HEK293 (cell line): ENCODE measurements at regions not wholly inside any gene's neighbourhood (a gene's known extent, or its start where the extent isn't known, plus 50 kb on each side); places are given as distances from the start of the nearest gene placed in this dataset.

Experiments used
- CTCF ChIA-PET: fragments of 350-600 bp; formaldehyde crosslinking; extraction: SDS; loops from one replicate; lab custom pipeline; 2021; ENCODE audit warnings: antibody characterized with exemption; lab: Yijun Ruan, JAX
- POLR2A ChIA-PET: fragments of 300-600 bp; formaldehyde crosslinking; extraction: SDS; loops from one replicate; lab custom pipeline; 2020; ENCODE audit warnings: antibody characterized with exemption, inconsistent platforms; lab: Yijun Ruan, JAX
- H3K27ac ChIP-seq: fragments of 200-500 bp; sonication (Bioruptor generic); 2 replicates; pipeline ENCODE4 v1.5.1; 2014; ENCODE audit warnings: low read depth, low read length, control low read depth, inconsistent platforms; ENCODE audit errors: extremely low read depth
- H3K36me3 ChIP-seq, 2 experiments: fragments of 200-500 bp in 1 of 2; sonication (Bioruptor generic) in 1 of 2; 1 replicate in 1 of 2; 2 replicates in 1 of 2; pipeline ENCODE4 v1.5.1; 2014 to 2017; ENCODE audit warnings: inconsistent platforms in 2 of 2, low read length in 2 of 2; ENCODE audit not compliant: control insufficient read depth in 2 of 2, insufficient read depth in 1 of 2
- H3K4me1 ChIP-seq: fragments of 200-500 bp; sonication (Bioruptor generic); 2 replicates; pipeline ENCODE4 v1.5.1; 2014; ENCODE audit warnings: mild to moderate bottlenecking, low read length, inconsistent platforms; ENCODE audit not compliant: control insufficient read depth, insufficient read depth
- H3K4me3 ChIP-seq: 2 replicates; pipeline ENCODE4 v1.5.1; 2011; ENCODE audit warnings: low read depth, mild to moderate bottlenecking, control low read depth, low read length, moderate library complexity
- H3K9me3 ChIP-seq: fragments of 200-500 bp; sonication (Bioruptor generic); 2 replicates; pipeline ENCODE4 v1.5.1; 2014; ENCODE audit warnings: low read depth, low read length, inconsistent platforms; ENCODE audit not compliant: control insufficient read depth, insufficient read depth
- HOXC10 ChIP-seq: sonication (generic); formaldehyde crosslinking; IDR thresholded peaks from 2 replicates; pipeline ENCODE4 v1.8.1; 2023; ENCODE audit warnings: mild to moderate bottlenecking, missing genetic modification reagents
- KLF9 ChIP-seq: fragments of 450-650 bp; formaldehyde crosslinking; IDR thresholded peaks from 2 replicates; pipeline ENCODE4 v1.5.1; 2016; ENCODE audit warnings: missing biosample characterization, missing genetic modification characterization, low read depth
- PRDM1 ChIP-seq: fragments of 450-650 bp; formaldehyde crosslinking; IDR thresholded peaks from 2 replicates; pipeline ENCODE4; 2016; ENCODE audit warnings: missing biosample characterization, missing genetic modification characterization
- TSHZ1 ChIP-seq: fragments of 450-650 bp; formaldehyde crosslinking; IDR thresholded peaks from 2 replicates; pipeline ENCODE4 v1.5.1; 2016; ENCODE audit warnings: missing biosample characterization, missing genetic modification characterization, borderline replicate concordance
- WT1 ChIP-seq: fragments of 450-650 bp; formaldehyde crosslinking; IDR thresholded peaks from 2 replicates; pipeline ENCODE4 v1.5.1; 2016; ENCODE audit warnings: missing biosample characterization, missing genetic modification characterization
- ZBTB48 ChIP-seq: fragments of 450-650 bp; formaldehyde crosslinking; IDR thresholded peaks from 2 replicates; pipeline ENCODE4 v1.5.1; 2016; ENCODE audit warnings: missing biosample characterization, missing genetic modification characterization
- ZBTB49 ChIP-seq: fragments of 450-650 bp; formaldehyde crosslinking; IDR thresholded peaks from 2 replicates; pipeline ENCODE4 v1.5.1; 2016; ENCODE audit warnings: missing biosample characterization, missing genetic modification characterization, low read depth
- ZFHX2 ChIP-seq: fragments of 450-650 bp; formaldehyde crosslinking; conservative IDR thresholded peaks from 2 replicates; pipeline ENCODE4 v1.5.1; 2016; ENCODE audit warnings: missing biosample characterization, missing genetic modification characterization
- ZNF174 ChIP-seq: fragments of 450-650 bp; formaldehyde crosslinking; IDR thresholded peaks from 2 replicates; pipeline ENCODE4 v1.5.0; 2017; ENCODE audit warnings: missing biosample characterization, mild to moderate bottlenecking, missing genetic modification characterization
- ZNF211 ChIP-seq: fragments of 450-650 bp; formaldehyde crosslinking; IDR thresholded peaks from 2 replicates; pipeline ENCODE4 v1.5.1; 2016; ENCODE audit warnings: low read depth, missing biosample characterization, missing genetic modification characterization
- ZNF266 ChIP-seq: fragments of 450-650 bp; formaldehyde crosslinking; IDR thresholded peaks from 2 replicates; pipeline ENCODE4 v1.5.1; 2016; ENCODE audit warnings: missing biosample characterization, missing genetic modification characterization, low read depth
- ZNF311 ChIP-seq: fragments of 450-650 bp; formaldehyde crosslinking; IDR thresholded peaks from 2 replicates; pipeline ENCODE4 v1.5.1; 2017; ENCODE audit warnings: missing biosample characterization, missing genetic modification characterization, borderline replicate concordance
- ZNF350 ChIP-seq: fragments of 450-650 bp; formaldehyde crosslinking; IDR thresholded peaks from 2 replicates; pipeline ENCODE4 v1.5.0; 2017; ENCODE audit warnings: missing biosample characterization, mild to moderate bottlenecking, missing genetic modification characterization
- ZNF398 ChIP-seq: fragments of 450-650 bp; formaldehyde crosslinking; IDR thresholded peaks from 2 replicates; pipeline ENCODE4 v1.5.1; 2017; ENCODE audit warnings: missing biosample characterization, missing genetic modification characterization
- ZNF423 ChIP-seq: fragments of 450-650 bp; formaldehyde crosslinking; IDR thresholded peaks from 2 replicates; pipeline ENCODE4 v1.5.1; 2016; ENCODE audit warnings: missing biosample characterization, missing genetic modification characterization
- ZNF426 ChIP-seq: fragments of 450-650 bp; formaldehyde crosslinking; IDR thresholded peaks from 2 replicates; pipeline ENCODE4 v1.5.1; 2017; ENCODE audit warnings: missing biosample characterization, missing genetic modification characterization, mild to moderate bottlenecking, inconsistent platforms, moderate library complexity
- ZNF449 ChIP-seq: fragments of 450-650 bp; formaldehyde crosslinking; IDR thresholded peaks from 2 replicates; pipeline ENCODE4 v1.5.1; 2017; ENCODE audit warnings: missing biosample characterization, mild to moderate bottlenecking, missing genetic modification characterization, moderate library complexity
- ZNF548 ChIP-seq: fragments of 450-650 bp; formaldehyde crosslinking; IDR thresholded peaks from 2 replicates; pipeline ENCODE4 v1.5.1; 2016; ENCODE audit warnings: missing biosample characterization, missing genetic modification characterization
- ZNF624 ChIP-seq: fragments of 450-650 bp; formaldehyde crosslinking; IDR thresholded peaks from 2 replicates; pipeline ENCODE4 v1.5.1; 2017; ENCODE audit warnings: missing biosample characterization, missing genetic modification characterization
- TF ChIP-seq, protein P1 (sequence below): fragments of 450-650 bp; formaldehyde crosslinking; IDR thresholded peaks from 2 replicates; pipeline ENCODE4 v1.5.1; 2016; ENCODE audit warnings: missing biosample characterization, missing genetic modification characterization
- TF ChIP-seq, protein P2 (sequence below): fragments of 450-650 bp; formaldehyde crosslinking; IDR thresholded peaks from 2 replicates; pipeline ENCODE4 v1.5.1; 2016; ENCODE audit warnings: missing biosample characterization, missing genetic modification characterization

DNA sequence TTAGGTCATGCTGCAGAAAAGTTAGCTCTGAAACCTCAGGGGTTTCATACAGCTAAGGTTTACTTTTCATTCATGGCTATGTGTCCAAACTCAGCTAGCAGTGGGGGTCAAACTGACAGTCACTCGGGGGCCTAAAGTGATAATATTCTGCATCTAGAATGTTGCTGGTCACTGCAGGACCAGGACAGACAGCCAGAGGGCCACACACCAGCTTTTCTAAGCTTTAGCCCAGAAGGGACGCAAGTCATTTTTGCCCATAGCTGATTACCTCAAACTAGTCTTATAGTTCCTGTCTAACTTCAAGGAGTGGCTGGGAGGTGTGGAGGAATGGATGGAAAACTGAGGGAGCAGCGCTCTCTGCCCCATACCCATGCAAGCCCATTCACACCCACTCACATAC, 163.0 kb upstream of the NLRP1 start (continued):
- no peak for TF ChIP-seq KLF9
- TF ChIP-seq ZNF449 (tag by site-specific recombination): no peak
- TF ChIP-seq, protein P1, sequence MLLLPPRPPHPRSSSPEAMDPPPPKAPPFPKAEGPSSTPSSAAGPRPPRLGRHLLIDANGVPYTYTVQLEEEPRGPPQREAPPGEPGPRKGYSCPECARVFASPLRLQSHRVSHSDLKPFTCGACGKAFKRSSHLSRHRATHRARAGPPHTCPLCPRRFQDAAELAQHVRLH (tag by site-specific recombination): no peak
- TF ChIP-seq HOXC10 (CRISPR knock-in tag): no peak

DNA sequence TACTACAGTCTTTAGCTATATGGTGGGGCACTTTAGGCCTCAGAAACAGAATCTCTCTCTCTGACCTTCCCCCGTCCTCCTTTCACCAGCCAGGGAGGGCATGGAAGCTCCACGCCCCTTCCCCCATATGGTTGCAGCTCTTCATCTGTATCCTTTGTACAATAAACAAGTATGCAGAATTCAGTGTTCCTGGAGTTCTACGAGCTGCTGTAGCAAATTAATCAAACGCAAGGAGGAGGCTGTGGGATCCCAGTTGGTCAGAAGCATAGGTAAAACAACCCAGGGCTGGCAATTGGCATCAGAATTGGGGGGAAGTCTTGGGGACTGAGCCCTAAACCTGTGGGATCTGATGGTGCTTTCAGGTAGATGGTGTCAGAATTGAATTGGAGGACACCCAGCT, 163.7 kb upstream of the NLRP1 start:
- Histone ChIP-seq H3K4me3 (no peak overlapping the region), H3K4me1 (no peaks in the 10 kb centered on the region), H3K27ac (no peak overlapping the region), H3K36me3 (no peaks in the 10 kb centered on the region), H3K9me3 (no peaks in the 10 kb centered on the region)
- ChIA-PET POLR2A (no interaction called here), CTCF (interaction anchor here (1.2 kb wide), 1 partner anchor 15 kb away, joined by 3 read pairs; no protein-coding TSS in a partner anchor)
- TF ChIP-seq ZFHX2 (no peak), ZNF211 (tag by site-specific recombination) (no peak), ZNF266 (tag by site-specific recombination) (no peak), WT1 (tag by site-specific recombination) (no peak), ZBTB48 (tag by site-specific recombination) (no peak), HOXC10 (CRISPR knock-in tag) (no peak), ZNF423 (tag by site-specific recombination) (no peak)

DNA sequence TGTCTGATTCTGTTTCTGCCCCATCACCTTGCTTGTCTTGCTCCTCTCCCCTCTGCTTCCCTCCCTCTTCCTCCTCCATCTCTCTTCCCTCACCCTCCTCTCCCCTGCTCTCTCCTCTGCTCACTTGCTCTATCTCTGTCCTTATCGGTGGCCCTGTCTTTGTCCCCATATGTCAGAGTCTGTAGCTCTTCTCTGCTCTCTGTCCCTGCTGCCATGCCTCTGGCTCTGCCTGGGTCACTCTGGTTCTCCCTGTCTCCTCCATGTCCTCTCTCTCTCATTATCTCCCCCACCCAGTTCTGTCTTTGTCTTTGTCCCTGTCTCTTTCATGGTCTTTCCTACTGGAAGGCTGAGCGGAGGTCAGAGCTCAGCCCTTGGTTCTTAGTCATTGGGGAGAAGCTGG, 169.1 kb upstream of the NLRP1 start:
- H3K27ac ChIP-seq: no peak overlapping the region
- no peaks in the 10 kb centered on the region for H3K36me3 ChIP-seq
- no peaks in the 10 kb centered on the region for H3K4me1 ChIP-seq
- POLR2A ChIA-PET: interaction anchor here (1.1 kb wide), 1 partner anchor 18 kb away, joined by 5 read pairs; no protein-coding TSS in a partner anchor
- no peaks in the 10 kb centered on the region for H3K9me3 ChIP-seq
- CTCF ChIA-PET: interaction anchor here (0.5 kb wide), 1 partner anchor 16 kb away, joined by 3 read pairs; no protein-coding TSS in a partner anchor
- no peak overlapping the region for H3K4me3 ChIP-seq
- TF ChIP-seq TSHZ1 (tag by site-specific recombination) (no peak), ZNF211 (tag by site-specific recombination) (no peak), ZNF398 (tag by site-specific recombination) (no peak), ZNF624 (tag by site-specific recombination) (no peak), ZNF174 (no peak), ZNF426 (tag by site-specific recombination) (no peak), ZBTB49 (tag by site-specific recombination) (no peak), ZNF548 (tag by site-specific recombination) (no peak), ZNF350 (no peak), ZNF311 (no peak), PRDM1 (tag by site-specific recombination) (no peak)
- TF ChIP-seq, protein P2, sequence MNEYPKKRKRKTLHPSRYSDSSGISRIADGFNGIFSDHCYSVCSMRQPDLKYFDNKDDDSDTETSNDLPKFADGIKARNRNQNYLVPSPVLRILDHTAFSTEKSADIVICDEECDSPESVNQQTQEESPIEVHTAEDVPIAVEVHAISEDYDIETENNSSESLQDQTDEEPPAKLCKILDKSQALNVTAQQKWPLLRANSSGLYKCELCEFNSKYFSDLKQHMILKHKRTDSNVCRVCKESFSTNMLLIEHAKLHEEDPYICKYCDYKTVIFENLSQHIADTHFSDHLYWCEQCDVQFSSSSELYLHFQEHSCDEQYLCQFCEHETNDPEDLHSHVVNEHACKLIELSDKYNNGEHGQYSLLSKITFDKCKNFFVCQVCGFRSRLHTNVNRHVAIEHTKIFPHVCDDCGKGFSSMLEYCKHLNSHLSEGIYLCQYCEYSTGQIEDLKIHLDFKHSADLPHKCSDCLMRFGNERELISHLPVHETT (tag by site-specific recombination): no peak
